Muscle of back (tissue), 3 donors: ENCODE measurements at regions not wholly inside any gene's neighbourhood (a gene's known extent, or its start where the extent isn't known, plus 50 kb on each side); places are given as distances from the start of the nearest gene placed in this dataset.
A peak's percentile ranks its signal among the peaks of the same experiment; 100 is the strongest.

Source experiments
- DNase-seq, 3 donors: peaks; one replicate each; pipeline versions ENCODE4 v3.0.0 to v3.0.0-alpha.2; 2013

DNA sequence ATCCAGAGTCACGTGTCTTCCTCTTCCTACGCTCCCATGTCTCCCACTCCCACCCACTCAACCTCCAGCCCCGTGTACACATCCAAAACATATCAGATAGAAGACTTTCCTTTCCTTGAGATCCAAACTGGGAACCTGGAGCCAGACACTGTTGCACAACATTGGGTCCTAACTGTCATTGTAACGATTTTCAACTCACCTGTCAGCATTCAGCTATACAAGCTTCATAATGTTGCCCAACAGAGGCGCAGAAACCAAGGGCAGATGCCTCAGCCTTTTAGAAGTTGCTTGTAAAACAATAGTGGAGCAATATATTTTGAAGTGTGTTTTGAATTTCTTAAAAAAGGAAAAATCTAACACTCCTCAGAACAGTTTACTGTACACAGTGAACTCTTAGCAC lies 84.9 kb upstream of the GLIS3 start:
- no peak for DNase-seq

DNA sequence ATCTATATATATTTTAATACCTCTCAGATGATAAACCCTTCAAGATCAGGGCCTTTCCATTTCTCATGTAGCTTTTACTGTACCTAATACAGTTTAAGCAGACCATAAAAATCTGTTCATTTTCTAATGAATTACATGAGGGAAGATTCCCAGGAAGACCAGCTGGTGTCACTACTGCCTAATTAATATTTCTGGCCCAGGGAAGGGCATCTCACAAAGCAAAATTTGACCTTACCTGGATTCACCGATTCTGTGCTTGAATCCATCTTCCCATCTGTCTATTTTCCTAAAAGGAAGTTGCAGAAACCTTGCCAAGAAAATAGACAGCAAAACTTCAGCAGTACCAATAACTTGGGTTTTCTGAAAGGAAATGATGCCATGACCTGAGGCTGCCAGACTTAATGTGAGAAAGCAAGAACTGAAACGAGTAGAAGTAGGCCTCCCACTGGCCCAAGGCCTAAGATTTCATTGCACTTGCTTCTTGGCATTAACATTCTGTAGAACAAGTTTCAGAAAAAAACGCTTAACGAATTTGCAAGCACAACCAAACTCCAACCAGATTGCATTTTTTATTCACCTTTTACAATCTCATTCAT lies 83.0 kb upstream of the GLIS3 start:
- DNase-seq = peak in 2 of 3 donors; percentile 8 to 17

DNA sequence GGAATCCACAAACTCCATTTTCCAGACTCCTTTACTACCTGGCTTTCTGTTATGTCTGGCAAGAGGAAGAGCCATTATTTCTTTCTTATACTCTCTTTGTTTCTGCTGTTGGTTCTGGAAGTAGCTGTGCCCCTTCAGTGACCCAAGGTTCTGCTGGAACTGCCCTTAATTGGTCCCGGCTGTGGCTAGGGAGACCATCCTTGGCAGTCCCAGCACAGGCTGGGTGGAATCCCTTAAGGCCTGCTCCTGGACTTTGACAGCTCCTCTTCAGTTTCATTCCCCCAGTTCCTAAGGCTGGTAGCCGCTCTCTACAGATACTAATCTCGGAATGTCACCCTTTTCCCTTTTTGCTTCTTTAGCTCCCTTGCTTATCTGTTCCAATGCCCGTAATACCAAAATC lies 81.9 kb upstream of the GLIS3 start:
- DNase-seq = no peak

- no peak for DNase-seq
Observed at GRCh38 chr9:4380406-4380805, 80.5 kb upstream of the GLIS3 start.

DNA sequence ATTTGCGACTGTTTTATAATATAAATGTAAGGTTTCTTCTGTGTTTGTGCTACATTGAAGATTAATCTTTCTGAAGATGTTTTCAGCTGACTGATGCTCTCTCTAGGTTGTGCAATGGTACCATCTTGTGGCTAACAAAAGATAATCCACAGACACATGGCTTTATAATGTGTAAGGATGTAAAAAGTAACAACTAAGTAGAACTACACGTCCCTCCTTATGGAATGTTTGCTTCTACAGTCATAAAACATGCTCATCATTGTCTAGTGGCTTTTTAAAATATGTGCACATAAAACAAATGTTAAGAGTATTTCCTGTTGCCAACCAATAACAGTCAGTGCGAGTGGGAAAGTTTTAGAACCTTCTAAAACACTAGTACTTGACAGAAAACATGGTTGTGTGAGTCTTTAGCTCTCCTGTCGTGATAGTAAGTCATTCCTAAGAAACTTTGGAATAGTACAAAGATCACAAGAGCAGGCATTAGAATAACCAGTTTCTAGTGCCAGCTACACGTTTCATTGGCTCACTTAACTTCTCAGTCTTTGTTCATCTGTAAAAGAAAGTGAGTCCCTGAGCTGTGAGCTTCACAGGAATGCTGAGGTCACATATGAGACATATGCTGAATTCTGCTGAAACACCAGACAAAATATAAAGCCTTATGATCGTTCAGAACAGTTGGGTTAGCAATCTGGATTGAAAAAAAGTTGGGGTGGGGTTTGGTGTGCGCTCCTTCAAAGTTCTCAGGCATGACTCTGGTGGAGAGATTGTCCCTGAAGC lies 75.7 kb upstream of the GLIS3 start:
- DNase-seq = peak; percentile 32 to 56 (median 47)

GRCh38 chr9:4371108-4371507 lies 71.2 kb upstream of the GLIS3 start:
- DNase-seq = peak in 1 of 3 donors; percentile 71

GRCh38 chr9:4370501-4370900 lies 70.6 kb upstream of the GLIS3 start:
- no peak for DNase-seq

DNA sequence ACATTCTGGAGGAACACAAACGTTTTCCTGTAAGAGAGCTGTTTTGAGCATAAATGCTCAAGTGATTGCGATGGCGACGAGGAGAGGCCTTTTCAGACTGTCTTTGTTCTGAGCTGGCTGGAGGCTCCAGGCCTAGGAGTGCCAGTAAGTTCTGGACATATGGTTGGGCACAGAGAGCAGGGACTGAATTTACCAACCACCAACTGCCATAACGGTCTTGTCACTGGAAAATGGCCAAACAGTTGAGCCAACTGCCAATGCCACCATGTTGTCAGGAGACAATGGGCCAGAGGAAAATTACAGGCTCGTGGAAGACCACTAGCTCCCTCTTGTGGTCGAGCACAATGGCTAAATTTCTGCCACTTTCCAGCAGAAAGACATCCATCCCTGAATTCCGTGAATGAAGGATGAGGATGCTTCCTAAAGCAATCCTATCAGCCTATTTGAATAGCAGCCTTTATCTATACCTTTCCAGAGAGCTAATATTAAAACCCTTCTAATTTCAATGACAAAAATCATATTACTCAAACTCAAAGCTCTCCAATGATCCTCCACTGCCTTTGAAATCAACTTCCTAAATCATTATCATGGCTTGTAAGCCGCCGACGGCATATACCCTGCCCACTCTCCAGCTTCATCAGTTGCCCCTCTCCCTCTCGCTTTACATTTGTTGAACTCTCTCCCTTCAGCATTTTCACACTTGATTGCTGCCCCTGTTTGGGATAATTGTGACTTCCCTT lies 66.9 kb upstream of the GLIS3 start:
- no peak for DNase-seq

GRCh38 chr9:4365055-4365454 lies 65.2 kb upstream of the GLIS3 start:
- no peak for DNase-seq

DNA sequence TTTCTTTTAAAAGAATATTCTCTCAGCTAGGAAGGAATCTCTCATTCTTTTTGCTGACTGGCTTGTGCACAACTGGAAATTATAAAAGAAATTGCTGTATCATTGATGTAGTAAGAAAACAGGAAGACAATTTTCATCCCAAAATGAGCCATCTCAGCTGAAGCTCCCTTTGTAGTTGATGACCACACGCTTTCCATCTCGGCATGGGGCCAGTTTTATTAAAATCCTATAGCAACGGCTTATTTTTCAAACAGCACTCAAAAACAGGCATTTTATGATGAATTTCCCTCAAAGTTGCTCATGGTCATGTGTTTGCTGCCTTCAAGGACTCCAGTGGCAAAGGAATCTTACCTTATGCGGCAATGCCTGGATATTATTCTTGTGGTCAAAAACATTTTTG lies 62.4 kb upstream of the GLIS3 start:
- DNase-seq = no peak

- no peak for DNase-seq
Observed at GRCh38 chr9:4359016-4359415, 59.1 kb upstream of the GLIS3 start.

DNA sequence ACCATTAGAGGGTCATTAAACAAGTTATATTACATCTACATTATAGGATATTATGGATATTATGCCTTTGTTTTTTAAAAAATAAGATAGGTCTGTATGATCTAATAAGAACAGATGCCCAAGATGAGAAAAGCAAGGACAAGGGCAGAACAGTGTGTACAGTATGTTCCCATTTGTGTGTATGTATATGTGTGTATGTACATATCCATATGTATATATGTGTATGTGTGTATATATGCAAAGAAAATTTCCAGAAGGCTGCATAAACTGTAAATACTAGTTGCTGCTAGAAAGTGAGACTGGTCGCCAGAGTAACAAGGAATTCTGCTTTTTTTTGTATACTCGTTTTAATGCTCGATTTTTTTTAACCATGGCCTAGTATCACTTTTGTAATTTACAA lies 58.1 kb upstream of the GLIS3 start:
- DNase-seq = no peak

DNA sequence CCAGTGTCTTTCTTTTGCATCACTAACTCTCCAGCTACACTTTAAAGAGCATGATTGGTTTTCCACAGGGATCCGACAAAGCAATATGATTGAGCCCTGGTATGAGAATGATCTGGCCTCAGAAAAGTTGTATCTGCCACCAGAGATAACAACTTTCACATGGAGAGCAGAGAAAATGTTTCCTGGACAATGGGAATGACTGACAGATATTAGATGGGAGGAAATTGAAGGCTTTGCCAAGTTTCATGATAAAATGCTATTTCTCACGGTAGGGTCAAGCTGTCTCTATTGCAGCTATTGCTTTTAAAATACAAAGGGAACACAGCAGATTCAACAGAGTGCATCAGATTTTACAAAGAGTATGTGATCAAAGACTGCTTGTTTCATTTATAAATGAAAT lies 56.4 kb upstream of the GLIS3 start:
- no peak for DNase-seq

GRCh38 chr9:4353236-4353635 lies 53.4 kb upstream of the GLIS3 start:
- DNase-seq = no peak

- no peak for DNase-seq
Observed at GRCh38 chr9:4349816-4350418, 50.0 kb upstream of the GLIS3 start.
